OCI-LY1 (cell line): ENCODE measurements at regions not wholly inside any gene's neighbourhood (a gene's known extent, or its start where the extent isn't known, plus 50 kb on each side); places are given as distances from the start of the nearest gene placed in this dataset.

Source experiments
- EZH2 ChIP-seq: fragments of 200-600 bp; sonication (generic), shearing (Covaris generic); IDR thresholded peaks from 2 replicates; pipeline ENCODE4 v1.8.0; 2017; ENCODE audit warnings: borderline replicate concordance, mixed run types, mild to moderate bottlenecking, antibody characterized with exemption, low read length, moderate library complexity, mixed read lengths
- TF ChIP-seq, protein P1 (sequence below): fragments of 200-600 bp; sonication (generic), shearing (Covaris generic); IDR thresholded peaks from 2 replicates; pipeline ENCODE4 v1.5.1; 2017; ENCODE audit warnings: mild to moderate bottlenecking, antibody characterized with exemption, low read length, moderate library complexity, mixed read lengths

DNA sequence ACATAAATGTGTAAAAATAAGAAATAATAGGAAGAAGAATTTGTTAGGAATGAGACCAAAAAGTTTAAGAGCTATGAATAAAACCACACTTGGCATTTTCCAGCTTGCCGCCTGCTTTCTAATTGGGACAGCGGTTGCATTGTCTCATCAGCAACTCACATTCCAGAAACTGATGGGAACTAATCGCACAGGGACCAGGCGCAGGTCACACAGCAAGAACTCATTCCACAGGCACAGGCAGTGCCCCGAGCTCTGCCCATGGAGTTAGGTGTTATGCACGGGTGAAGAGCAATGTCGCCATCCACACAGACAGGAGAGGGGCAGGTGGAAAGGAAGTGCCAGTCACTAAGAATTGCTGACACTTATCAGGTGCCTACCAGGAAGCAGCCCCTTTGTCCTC lies 279.9 kb downstream of the NSG2 start:
- TF ChIP-seq, protein P1, sequence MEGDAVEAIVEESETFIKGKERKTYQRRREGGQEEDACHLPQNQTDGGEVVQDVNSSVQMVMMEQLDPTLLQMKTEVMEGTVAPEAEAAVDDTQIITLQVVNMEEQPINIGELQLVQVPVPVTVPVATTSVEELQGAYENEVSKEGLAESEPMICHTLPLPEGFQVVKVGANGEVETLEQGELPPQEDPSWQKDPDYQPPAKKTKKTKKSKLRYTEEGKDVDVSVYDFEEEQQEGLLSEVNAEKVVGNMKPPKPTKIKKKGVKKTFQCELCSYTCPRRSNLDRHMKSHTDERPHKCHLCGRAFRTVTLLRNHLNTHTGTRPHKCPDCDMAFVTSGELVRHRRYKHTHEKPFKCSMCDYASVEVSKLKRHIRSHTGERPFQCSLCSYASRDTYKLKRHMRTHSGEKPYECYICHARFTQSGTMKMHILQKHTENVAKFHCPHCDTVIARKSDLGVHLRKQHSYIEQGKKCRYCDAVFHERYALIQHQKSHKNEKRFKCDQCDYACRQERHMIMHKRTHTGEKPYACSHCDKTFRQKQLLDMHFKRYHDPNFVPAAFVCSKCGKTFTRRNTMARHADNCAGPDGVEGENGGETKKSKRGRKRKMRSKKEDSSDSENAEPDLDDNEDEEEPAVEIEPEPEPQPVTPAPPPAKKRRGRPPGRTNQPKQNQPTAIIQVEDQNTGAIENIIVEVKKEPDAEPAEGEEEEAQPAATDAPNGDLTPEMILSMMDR = no peak
- no peak for TF ChIP-seq EZH2
